CD14-positive monocyte (primary cell): ENCODE measurements at regions not wholly inside any gene's neighbourhood (a gene's known extent, or its start where the extent isn't known, plus 50 kb on each side); places are given as distances from the start of the nearest gene placed in this dataset.

ENCODE experiments used
- DNase-seq, 3 donors: peaks; one replicate each; pipeline ENCODE4 v3.0.0-alpha.2; 2011 to 2022
- H2AFZ ChIP-seq: 2 replicates; pipeline ENCODE4 v1.6.0; 2012; ENCODE audit warnings: mild to moderate bottlenecking, low read depth, low read length, inconsistent platforms; ENCODE audit not compliant: insufficient read depth, poor library complexity, severe bottlenecking
- H3K27ac ChIP-seq, 2 donors: 1 replicate in 1 of 2; 2 replicates in 1 of 2; pipeline ENCODE4 v1.5.1; 2012 to 2013; ENCODE audit warnings: low read length in 2 of 2, control low read depth in 1 of 2, inconsistent platforms in 1 of 2, low read depth in 1 of 2, mild to moderate bottlenecking in 1 of 2
- H3K27me3 ChIP-seq, 2 donors: one replicate each; pipeline versions ENCODE4 v1.6.0 to v1.6.1; 2011 to 2013; ENCODE audit warnings: low read length in 2 of 2; ENCODE audit not compliant: control insufficient read depth in 2 of 2, insufficient read depth in 2 of 2
- H3K36me3 ChIP-seq, 2 donors: replicated peaks in 1 of 2; 1 replicate in 1 of 2; 2 replicates in 1 of 2; pipeline versions ENCODE4 v1.5.1 to v1.6.1; 2012 to 2013; ENCODE audit warnings: low read length in 2 of 2, control low read depth in 1 of 2, inconsistent platforms in 1 of 2, mild to moderate bottlenecking in 1 of 2; ENCODE audit not compliant: insufficient read depth in 2 of 2, control insufficient read depth in 1 of 2
- H3K4me1 ChIP-seq, 2 donors: 1 replicate in 1 of 2; 2 replicates in 1 of 2; pipeline versions ENCODE4 v1.5.1 to v1.6.1; 2012 to 2013; ENCODE audit warnings: low read length in 2 of 2, control low read depth in 1 of 2, inconsistent platforms in 1 of 2, mild to moderate bottlenecking in 1 of 2, moderate library complexity in 1 of 2; ENCODE audit not compliant: insufficient read depth in 2 of 2, control insufficient read depth in 1 of 2
- H3K4me2 ChIP-seq: replicated peaks from 2 replicates; pipeline ENCODE3; 2012; ENCODE audit warnings: low read length, moderate library complexity, mild to moderate bottlenecking; ENCODE audit not compliant: poor library complexity, severe bottlenecking; ENCODE audit errors: extremely low read depth
- H3K4me3 ChIP-seq, 3 experiments: fragments of 200-600 bp in 1 of 3; sonication (generic) in 1 of 3; replicated peaks in 1 of 3; 1 replicate in 2 of 3; 2 replicates in 1 of 3; pipeline ENCODE4 v1.5.1; 2011 to 2013; ENCODE audit warnings: low read length in 3 of 3, mild to moderate bottlenecking in 3 of 3, control low read depth in 2 of 3, low read depth in 2 of 3, inconsistent platforms in 1 of 3, moderate library complexity in 1 of 3
- H3K79me2 ChIP-seq: 2 replicates; pipeline ENCODE4 v1.6.0; 2012; ENCODE audit warnings: mild to moderate bottlenecking, control low read depth, inconsistent platforms, low read length, moderate library complexity; ENCODE audit not compliant: insufficient read depth
- H3K9ac ChIP-seq: 2 replicates; pipeline ENCODE4 v1.6.0; 2017; ENCODE audit warnings: low read length, mild to moderate bottlenecking; ENCODE audit not compliant: insufficient read depth, poor library complexity, severe bottlenecking
- H3K9me3 ChIP-seq, 2 donors: replicated peaks in 1 of 2; 1 replicate in 1 of 2; 2 replicates in 1 of 2; pipeline versions ENCODE4 v1.5.1 to v1.6.1; 2012 to 2013; ENCODE audit warnings: low read length in 2 of 2, control low read depth in 1 of 2; ENCODE audit not compliant: control insufficient read depth in 1 of 2, insufficient read depth in 1 of 2
- H4K20me1 ChIP-seq: 2 replicates; pipeline ENCODE4 v1.6.0; 2012; ENCODE audit warnings: mild to moderate bottlenecking, low read length, control low read depth, moderate library complexity; ENCODE audit not compliant: insufficient read depth
- H3K27ac Mint-ChIP-seq, 7 donors: one replicate each; pipeline ENCODE4 v1.8.0; 2020; ENCODE audit warnings: mild to moderate bottlenecking in 7 of 7, mixed read lengths in 7 of 7, moderate library complexity in 6 of 7, inconsistent platforms in 2 of 7
- H3K27me3 Mint-ChIP-seq, 3 donors: one replicate each; pipeline ENCODE4 v1.8.0; 2021 to 2022; ENCODE audit warnings: low read depth in 3 of 3, mild to moderate bottlenecking in 3 of 3, mixed read lengths in 3 of 3, moderate library complexity in 3 of 3, inconsistent platforms in 1 of 3
- H3K36me3 Mint-ChIP-seq, 2 donors: one replicate each; pipeline ENCODE4 v1.8.0; 2020; ENCODE audit warnings: mixed read lengths in 2 of 2, inconsistent platforms in 1 of 2, mild to moderate bottlenecking in 1 of 2
- H3K4me1 Mint-ChIP-seq: one replicate; pipeline ENCODE4 v1.8.0; 2020; ENCODE audit warnings: mild to moderate bottlenecking, mixed read lengths
- H3K4me3 Mint-ChIP-seq, 2 donors: one replicate each; pipeline ENCODE4 v1.8.0; 2020; ENCODE audit warnings: mild to moderate bottlenecking in 2 of 2, mixed read lengths in 2 of 2, moderate library complexity in 1 of 2
- H3K9me3 Mint-ChIP-seq, 7 donors: one replicate each; pipeline ENCODE4 v1.8.0; 2020 to 2022; ENCODE audit warnings: mixed read lengths in 7 of 7, mild to moderate bottlenecking in 6 of 7, moderate library complexity in 6 of 7, inconsistent platforms in 2 of 7
- WGBS: methylation state at CpG from one replicate; pipeline ENCODE4 v1.1.5; 2013; ENCODE audit warnings: missing lambda C conversion rate; ENCODE audit not compliant: insufficient coverage; 5-methylcytosine and 5-hydroxymethylcytosine counted together
- intact Hi-C, 2 donors: fragments of 100-400 bp; cut with micrococcal nuclease; formaldehyde crosslinking; loops; one replicate each; pipeline versions ENCODE4 v1.15.0 to v1.15.1; 2023
- TF ChIP-seq, protein P1 (sequence below): fragments of 200-600 bp; IDR thresholded peaks from one replicate; pipeline ENCODE4 v1.8.0; 2022; ENCODE audit warnings: antibody characterized with exemption, mild to moderate bottlenecking

DNA sequence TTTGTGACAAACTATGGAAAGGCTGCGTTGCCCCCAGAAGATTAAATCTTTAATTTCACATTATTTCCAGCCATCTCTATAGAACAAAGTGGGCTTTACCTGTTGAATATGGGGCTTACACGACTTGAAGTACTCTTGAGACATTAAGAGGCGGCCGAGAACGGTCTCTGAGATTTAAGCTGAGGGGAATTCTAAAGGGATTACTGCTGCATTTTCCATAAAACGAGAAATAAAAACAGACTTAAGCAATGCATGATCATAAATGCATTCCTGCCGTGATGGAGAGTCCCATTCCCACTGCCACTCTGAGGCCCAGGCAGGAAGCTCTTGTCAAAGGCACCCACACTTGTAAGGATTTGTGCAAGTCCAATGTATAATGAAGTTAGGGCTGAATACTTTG lies 329.7 kb upstream of the SHH start:
- H3K27ac ChIP-seq, result no peak overlapping the region
- H3K9me3 ChIP-seq, result no peaks in the 10 kb centered on the region
- Mint-ChIP-seq H3K27me3 (peaks cover 0 to 11% (median 3%) of the 10 kb centered on the region in 3 donors), H3K4me3 (no peak overlapping the region), H3K4me1 (no peaks in the 10 kb centered on the region), H3K36me3 (no peaks in the 10 kb centered on the region), H3K27ac (no peak overlapping the region), H3K9me3 (peaks cover 0 to 9% (median 0%) of the 10 kb centered on the region in 7 donors)
- H3K9ac ChIP-seq, result no peak overlapping the region
- TF ChIP-seq, protein P1, sequence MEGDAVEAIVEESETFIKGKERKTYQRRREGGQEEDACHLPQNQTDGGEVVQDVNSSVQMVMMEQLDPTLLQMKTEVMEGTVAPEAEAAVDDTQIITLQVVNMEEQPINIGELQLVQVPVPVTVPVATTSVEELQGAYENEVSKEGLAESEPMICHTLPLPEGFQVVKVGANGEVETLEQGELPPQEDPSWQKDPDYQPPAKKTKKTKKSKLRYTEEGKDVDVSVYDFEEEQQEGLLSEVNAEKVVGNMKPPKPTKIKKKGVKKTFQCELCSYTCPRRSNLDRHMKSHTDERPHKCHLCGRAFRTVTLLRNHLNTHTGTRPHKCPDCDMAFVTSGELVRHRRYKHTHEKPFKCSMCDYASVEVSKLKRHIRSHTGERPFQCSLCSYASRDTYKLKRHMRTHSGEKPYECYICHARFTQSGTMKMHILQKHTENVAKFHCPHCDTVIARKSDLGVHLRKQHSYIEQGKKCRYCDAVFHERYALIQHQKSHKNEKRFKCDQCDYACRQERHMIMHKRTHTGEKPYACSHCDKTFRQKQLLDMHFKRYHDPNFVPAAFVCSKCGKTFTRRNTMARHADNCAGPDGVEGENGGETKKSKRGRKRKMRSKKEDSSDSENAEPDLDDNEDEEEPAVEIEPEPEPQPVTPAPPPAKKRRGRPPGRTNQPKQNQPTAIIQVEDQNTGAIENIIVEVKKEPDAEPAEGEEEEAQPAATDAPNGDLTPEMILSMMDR, result no peak
- no peak overlapping the region for H3K4me2 ChIP-seq
- H4K20me1 ChIP-seq, result no peaks in the 10 kb centered on the region
- DNase-seq, result no peak
- H3K79me2 ChIP-seq, result no peaks in the 10 kb centered on the region
- H3K4me3 ChIP-seq, result no peak overlapping the region
- no peaks in the 10 kb centered on the region for H3K27me3 ChIP-seq
- no peaks in the 10 kb centered on the region for H3K4me1 ChIP-seq
- H3K36me3 ChIP-seq, result no peaks in the 10 kb centered on the region
- no CpG with 5 or more reads among the region's 7 CpGs for WGBS
- H2AFZ ChIP-seq, result no peak overlapping the region
- intact Hi-C loops, result no loop called here

DNA sequence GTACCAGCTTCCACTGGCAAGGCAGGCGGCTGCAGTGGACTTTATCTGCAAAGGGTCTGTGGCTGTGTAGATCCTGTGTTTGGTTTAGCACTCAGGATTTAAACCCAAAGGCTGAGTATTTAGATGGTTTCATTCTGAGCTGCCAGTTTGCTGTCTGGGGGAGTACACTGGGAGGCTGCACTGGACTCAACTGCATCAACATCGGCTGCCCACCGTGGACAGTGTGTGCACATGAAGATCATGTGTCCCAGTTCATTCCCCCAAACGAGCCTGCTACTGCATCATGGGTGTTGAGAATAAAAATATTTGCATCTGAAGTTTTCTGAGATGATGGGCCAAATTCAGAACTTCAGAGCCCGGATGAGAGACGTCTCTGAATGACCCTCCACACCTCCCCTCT lies 328.6 kb upstream of the SHH start:
- Histone ChIP-seq H3K79me2 (no peaks in the 10 kb centered on the region), H3K4me2 (no peak overlapping the region), H2AFZ (no peak overlapping the region), H3K4me3 (no peak overlapping the region), H3K9me3 (no peaks in the 10 kb centered on the region), H3K4me1 (no peaks in the 10 kb centered on the region), H3K36me3 (no peaks in the 10 kb centered on the region), H3K9ac (no peak overlapping the region), H3K27me3 (no peaks in the 10 kb centered on the region), H3K27ac (no peak overlapping the region), H4K20me1 (no peaks in the 10 kb centered on the region)
- H3K4me1 Mint-ChIP-seq, result no peaks in the 10 kb centered on the region
- DNase-seq, result no peak
- H3K9me3 Mint-ChIP-seq, result peaks cover 0 to 9% (median 0%) of the 10 kb centered on the region in 7 donors
- H3K27me3 Mint-ChIP-seq, result peaks cover 1 to 9% (median 3%) of the 10 kb centered on the region in 3 donors
- H3K27ac Mint-ChIP-seq, result no peak overlapping the region
- WGBS, result 90% methylated on average over 1 of the region's 6 CpGs
- intact Hi-C loops, result no loop called here
- TF ChIP-seq, protein P1, result no peak
- no peaks in the 10 kb centered on the region for H3K36me3 Mint-ChIP-seq
- no peak overlapping the region for H3K4me3 Mint-ChIP-seq
